IPS-NIHi7 (cell line): ENCODE measurements at regions not wholly inside any gene's neighbourhood (a gene's known extent, or its start where the extent isn't known, plus 50 kb on each side); places are given as distances from the start of the nearest gene placed in this dataset.

Experiments used
- DNase-seq: peaks from one replicate; pipeline ENCODE4 v3.0.0; 2012; ENCODE audit warnings: mixed read lengths; ENCODE audit errors: extremely low spot score

DNA sequence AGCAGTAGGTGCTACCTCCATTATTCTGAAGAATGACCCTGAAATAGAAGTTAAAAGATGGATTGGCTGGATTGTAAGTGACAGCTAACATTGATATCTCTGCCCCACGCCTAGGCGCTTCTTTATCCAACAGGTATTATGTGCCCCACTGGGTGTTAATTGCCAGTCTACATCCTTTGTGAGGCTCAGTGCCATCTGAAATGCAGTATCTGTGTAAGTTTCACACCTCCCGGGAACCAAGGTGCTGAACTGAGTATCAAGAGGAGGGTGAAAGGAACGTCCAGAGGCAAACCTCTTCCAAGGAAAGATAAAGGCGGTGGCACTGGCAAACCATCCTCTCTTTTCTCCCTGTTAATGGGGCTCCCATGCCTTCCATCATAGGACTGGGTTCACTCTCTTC lies 181.1 kb upstream of the UBL3 start:
- no peak for DNase-seq

DNA sequence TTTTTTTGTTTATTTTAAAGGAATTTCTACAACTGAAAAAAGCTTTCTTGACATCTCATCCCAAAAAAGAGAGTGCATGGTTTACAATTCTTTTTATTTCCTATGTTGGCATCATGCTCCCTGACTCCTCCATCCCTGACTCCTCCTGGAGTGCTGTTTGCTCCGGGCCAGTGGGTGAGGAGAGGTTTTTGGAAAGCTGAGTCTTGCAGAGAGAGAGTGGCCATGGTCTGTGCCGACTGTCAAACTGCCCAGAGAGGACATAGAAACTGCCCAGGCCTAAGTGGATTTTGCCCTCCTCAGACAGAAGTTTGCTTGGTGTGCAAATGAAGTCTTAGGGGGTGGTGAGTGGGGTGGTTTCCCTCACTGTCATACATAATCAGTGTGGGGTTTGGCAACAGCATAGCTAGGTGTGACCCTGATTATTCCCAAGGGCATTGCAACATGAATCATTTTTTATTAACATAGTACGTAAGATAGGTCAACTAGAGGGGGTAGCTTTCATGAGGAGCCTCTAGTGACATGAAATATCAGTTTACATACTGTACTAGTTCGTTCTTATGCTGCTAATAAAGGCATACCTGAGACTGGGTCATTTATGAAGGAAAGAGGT lies 179.8 kb upstream of the UBL3 start:
- DNase-seq, result no peak

GRCh38 chr13:30027569-30028455 lies 177.4 kb upstream of the UBL3 start:
- no peak for DNase-seq

DNA sequence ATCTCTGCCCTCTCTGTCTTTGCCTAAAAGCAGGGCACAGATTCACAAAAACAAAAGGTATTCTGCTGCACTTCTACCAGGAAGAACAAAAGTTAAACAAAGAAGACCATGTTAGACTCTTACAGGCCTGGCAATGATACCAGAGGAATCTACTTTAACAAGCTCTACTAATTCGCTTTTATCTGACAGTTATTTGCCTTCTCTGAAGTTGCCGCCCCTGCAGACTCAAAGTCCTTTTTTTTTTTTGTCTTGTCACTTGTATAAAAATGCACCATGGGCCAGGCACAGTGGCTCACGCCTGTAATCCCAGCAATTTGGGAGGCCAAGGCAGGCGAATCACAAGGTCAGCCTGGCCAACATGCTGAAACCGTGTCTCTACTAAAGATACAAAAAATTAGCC lies 176.5 kb upstream of the UBL3 start:
- DNase-seq, result no peak

DNA sequence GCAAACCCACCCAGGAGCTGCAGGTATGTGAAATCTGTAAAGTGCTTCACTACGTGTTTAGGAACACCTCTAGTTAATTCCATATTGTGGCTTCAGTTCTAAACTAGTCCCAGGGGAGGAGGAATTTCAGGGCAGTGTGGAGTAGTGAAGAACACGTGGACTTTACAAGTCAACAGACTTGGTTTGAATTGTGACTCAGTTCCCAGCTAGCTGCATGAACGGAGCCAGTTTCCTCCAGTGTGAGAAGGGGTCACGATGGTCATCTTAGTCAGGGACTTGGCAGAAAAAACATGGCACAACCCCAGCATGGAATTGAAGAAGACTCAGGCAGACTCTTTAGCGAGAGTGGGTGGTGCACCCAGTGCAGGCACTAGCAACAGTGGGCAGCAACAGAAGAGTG lies 175.7 kb upstream of the UBL3 start:
- no peak for DNase-seq

GRCh38 chr13:30025351-30025750 lies 174.9 kb upstream of the UBL3 start:
- DNase-seq, result no peak

GRCh38 chr13:30024125-30024865 lies 173.9 kb upstream of the UBL3 start:
- no peak for DNase-seq

GRCh38 chr13:30023196-30023895 lies 172.9 kb upstream of the UBL3 start:
- DNase-seq, result no peak

DNA sequence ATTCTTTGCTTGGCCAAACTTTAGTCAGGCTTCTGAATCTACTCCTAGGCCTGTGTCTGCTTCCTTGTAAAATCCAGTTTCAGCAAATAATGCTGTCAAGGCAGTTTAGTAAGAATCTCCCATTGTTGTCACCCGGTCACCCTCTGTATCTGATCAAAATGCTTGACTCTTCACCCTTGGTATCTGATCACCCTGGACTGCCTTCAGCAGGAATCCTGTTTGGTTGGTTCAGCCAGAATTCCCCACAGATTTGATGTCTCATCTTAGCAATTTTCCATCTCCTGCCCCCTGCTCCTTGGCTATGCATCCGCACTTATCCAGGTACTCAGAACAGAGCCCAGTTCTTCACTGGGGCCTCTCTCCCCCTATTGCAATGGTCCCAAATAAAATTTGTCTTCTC lies 172.4 kb upstream of the UBL3 start:
- no peak for DNase-seq

- DNase-seq, result no peak
Observed at GRCh38 chr13:30022256-30022655, 171.8 kb upstream of the UBL3 start.

GRCh38 chr13:30021611-30022010 lies 171.2 kb upstream of the UBL3 start:
- no peak for DNase-seq

- DNase-seq, result no peak
Observed at GRCh38 chr13:30020726-30021312, 170.4 kb upstream of the UBL3 start.

GRCh38 chr13:30019648-30020626 lies 169.5 kb upstream of the UBL3 start:
- DNase-seq, result peak; percentile 56

DNA sequence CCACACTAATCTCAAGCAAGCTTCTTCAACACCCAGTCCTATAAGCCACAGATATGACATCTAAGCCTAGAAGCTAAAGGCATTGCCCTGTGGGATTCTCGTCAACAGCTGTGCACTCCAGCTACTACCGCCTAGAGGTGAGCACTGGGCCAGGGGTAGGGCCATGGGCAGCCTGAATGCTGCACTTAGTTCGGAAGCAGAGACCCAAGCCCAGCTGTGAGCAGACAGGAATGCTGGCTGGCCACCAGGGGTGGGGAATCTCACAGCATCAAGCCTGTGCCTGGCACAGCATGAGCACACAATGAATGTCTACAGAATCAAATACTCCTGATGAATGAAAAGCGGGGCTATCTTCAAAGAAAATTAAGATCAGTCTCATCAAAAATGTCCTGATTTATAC lies 167.5 kb upstream of the UBL3 start:
- peak; percentile 72 for DNase-seq

DNA sequence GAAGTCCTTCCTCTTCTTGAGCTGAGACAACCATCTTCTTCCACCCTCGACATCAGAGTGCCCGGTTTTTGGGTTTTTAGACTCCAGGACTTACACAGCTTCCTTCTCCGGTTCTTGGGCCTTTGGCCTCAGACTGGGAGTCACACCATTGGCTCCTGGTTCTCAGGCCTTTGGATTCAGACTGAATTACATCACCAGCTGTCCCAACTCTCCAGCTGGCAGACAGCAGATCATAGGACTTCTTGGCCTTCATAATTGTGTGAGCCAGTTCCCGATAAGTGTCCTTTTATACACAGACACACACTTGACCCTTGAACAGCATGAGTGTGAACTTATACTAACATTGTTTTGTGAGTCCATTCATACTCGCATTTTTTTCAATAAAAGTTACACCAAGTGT lies 166.0 kb upstream of the UBL3 start:
- DNase-seq, result no peak

- no peak for DNase-seq
Observed at GRCh38 chr13:30009411-30009810, 159.0 kb upstream of the UBL3 start.

GRCh38 chr13:30006246-30006645 lies 155.8 kb upstream of the UBL3 start:
- DNase-seq, result no peak

GRCh38 chr13:30004204-30004603 lies 153.8 kb upstream of the UBL3 start:
- no peak for DNase-seq

DNA sequence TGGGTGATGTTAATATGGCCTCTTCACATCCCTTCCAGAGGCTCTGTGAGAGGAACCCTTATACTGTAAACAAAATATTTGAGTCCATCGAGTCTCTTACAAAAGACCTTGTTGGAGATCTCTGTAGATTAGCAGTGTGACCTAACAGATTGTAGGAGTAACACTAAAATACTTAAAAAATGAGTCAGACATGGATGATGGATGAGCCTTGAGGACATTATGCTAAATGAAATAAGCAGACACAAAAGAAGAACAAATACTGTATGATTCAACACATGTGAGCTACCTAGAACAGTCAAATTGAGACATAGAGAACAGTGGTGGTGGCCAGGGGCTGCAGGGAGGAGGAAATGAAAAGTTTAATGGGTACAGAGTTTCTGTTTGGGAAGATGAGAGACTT lies 152.2 kb upstream of the UBL3 start:
- no peak for DNase-seq

- no peak for DNase-seq
Observed at GRCh38 chr13:30000370-30000765, 150.0 kb upstream of the UBL3 start.
